Lower leg skin (tissue), 3 donors: ENCODE measurements at regions not wholly inside any gene's neighbourhood (a gene's known extent, or its start where the extent isn't known, plus 50 kb on each side); places are given as distances from the start of the nearest gene placed in this dataset.

ENCODE experiments used
- POLR2A ChIP-seq, 2 donors: fragments of 450-650 bp; IDR thresholded peaks; one replicate each; pipeline ENCODE4 v1.6.1; 2016 to 2017; ENCODE audit warnings: antibody characterized with exemption in 2 of 2, mild to moderate bottlenecking in 1 of 2, moderate library complexity in 1 of 2
- TF ChIP-seq, protein P1 (sequence below), 3 donors: fragments of 450-650 bp; IDR thresholded peaks; one replicate each; pipeline ENCODE4 v1.5.1; 2016; ENCODE audit warnings: antibody characterized with exemption in 3 of 3, mild to moderate bottlenecking in 3 of 3, moderate library complexity in 2 of 3

DNA sequence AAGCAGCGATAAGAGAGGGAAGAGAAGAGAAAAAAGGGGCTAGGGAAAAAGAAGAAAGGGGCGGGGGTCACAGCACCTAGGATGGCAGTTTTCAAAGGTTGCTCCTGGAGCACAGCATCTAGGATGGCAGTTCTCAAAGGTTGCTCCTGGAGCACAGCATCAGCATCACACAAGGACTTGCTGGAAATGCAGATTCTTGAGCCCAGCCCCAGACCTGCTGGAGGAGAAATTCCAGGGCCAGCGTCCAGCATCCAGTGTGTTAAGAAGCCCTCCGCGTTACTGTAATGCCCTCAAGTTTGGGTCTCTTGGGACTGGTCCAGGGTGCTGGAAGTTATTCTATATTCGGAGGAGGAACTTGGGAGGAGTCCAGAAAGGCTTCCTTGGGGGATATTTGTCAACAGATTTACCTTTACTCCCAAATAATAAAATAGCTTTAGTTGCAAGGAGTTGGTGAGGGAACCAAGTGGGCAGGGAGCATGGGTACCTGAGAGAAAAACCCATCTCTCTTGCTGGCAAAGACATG lies 519.4 kb downstream of the SHQ1 start:
- TF ChIP-seq, protein P1, sequence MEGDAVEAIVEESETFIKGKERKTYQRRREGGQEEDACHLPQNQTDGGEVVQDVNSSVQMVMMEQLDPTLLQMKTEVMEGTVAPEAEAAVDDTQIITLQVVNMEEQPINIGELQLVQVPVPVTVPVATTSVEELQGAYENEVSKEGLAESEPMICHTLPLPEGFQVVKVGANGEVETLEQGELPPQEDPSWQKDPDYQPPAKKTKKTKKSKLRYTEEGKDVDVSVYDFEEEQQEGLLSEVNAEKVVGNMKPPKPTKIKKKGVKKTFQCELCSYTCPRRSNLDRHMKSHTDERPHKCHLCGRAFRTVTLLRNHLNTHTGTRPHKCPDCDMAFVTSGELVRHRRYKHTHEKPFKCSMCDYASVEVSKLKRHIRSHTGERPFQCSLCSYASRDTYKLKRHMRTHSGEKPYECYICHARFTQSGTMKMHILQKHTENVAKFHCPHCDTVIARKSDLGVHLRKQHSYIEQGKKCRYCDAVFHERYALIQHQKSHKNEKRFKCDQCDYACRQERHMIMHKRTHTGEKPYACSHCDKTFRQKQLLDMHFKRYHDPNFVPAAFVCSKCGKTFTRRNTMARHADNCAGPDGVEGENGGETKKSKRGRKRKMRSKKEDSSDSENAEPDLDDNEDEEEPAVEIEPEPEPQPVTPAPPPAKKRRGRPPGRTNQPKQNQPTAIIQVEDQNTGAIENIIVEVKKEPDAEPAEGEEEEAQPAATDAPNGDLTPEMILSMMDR (IDR thresholded peaks at IDR 0.05) = no peak
- no peak for TF ChIP-seq POLR2A (IDR thresholded peaks at IDR 0.05)
